GM19468 (cell line): ENCODE measurements at regions not wholly inside any gene's neighbourhood (a gene's known extent, or its start where the extent isn't known, plus 50 kb on each side); places are given as distances from the start of the nearest gene placed in this dataset.
"Not testable (repeated sequence)": the region's sequence is repeated elsewhere in the genome, so short reads cannot be mapped to it uniquely, and the experiment has no call there.

Source experiments
- ATAC-seq: cut with Tn5 transposase; IDR thresholded peaks from one replicate; pipeline ENCODE4 v1.9.1; 2021; ENCODE audit warnings: mild to moderate bottlenecking, moderate library complexity, moderate number of reproducible peaks; ENCODE audit not compliant: unreplicated experiment; ENCODE audit errors: extremely low read depth

- no peak for ATAC-seq
These were observed 318.5 kb upstream of the CHD1 start for GRCh38 chr5:99247346-99247745.

- ATAC-seq = no peak
These were observed 314.3 kb upstream of the CHD1 start for GRCh38 chr5:99243111-99243510.

GRCh38 chr5:99239826-99240360, 311.1 kb upstream of the CHD1 start:
- ATAC-seq = no peak

GRCh38 chr5:99191206-99191745, 262.5 kb upstream of the CHD1 start:
- no peak for ATAC-seq

GRCh38 chr5:99187611-99188010, 258.8 kb upstream of the CHD1 start:
- no peak for ATAC-seq

- ATAC-seq = no peak
These were observed 250.4 kb upstream of the CHD1 start for GRCh38 chr5:99179206-99179605.

GRCh38 chr5:99177796-99178195, 249.0 kb upstream of the CHD1 start:
- ATAC-seq = no peak

- ATAC-seq = no peak
These were observed 247.4 kb upstream of the CHD1 start for GRCh38 chr5:99176186-99176585.

GRCh38 chr5:99169309-99169708, 240.5 kb upstream of the CHD1 start:
- no peak for ATAC-seq

- ATAC-seq = not testable (repeated sequence)
These were observed 232.7 kb upstream of the CHD1 start for GRCh38 chr5:99161538-99161937.

- no peak for ATAC-seq
These were observed 227.9 kb upstream of the CHD1 start for GRCh38 chr5:99156688-99157087.

GRCh38 chr5:99143283-99143795, 214.5 kb upstream of the CHD1 start:
- ATAC-seq = not testable (repeated sequence)

- ATAC-seq = no peak
These were observed 212.8 kb upstream of the CHD1 start for GRCh38 chr5:99141534-99142128.

GRCh38 chr5:99138911-99139310, 210.1 kb upstream of the CHD1 start:
- ATAC-seq = no peak

GRCh38 chr5:99133921-99134320, 205.1 kb upstream of the CHD1 start:
- ATAC-seq = no peak

GRCh38 chr5:99129768-99130501, 201.1 kb upstream of the CHD1 start:
- no peak for ATAC-seq

- no peak for ATAC-seq
These were observed 194.2 kb upstream of the CHD1 start for GRCh38 chr5:99122976-99123375.

GRCh38 chr5:99119326-99119725, 190.5 kb upstream of the CHD1 start:
- no peak for ATAC-seq

- ATAC-seq = no peak
These were observed 187.7 kb upstream of the CHD1 start for GRCh38 chr5:99116526-99116925.

- ATAC-seq = no peak
These were observed 181.1 kb upstream of the CHD1 start for GRCh38 chr5:99109894-99110293.

- no peak for ATAC-seq
These were observed 176.4 kb upstream of the CHD1 start for GRCh38 chr5:99105216-99105615.
